GM12874 (cell line): ENCODE measurements at regions not wholly inside any gene's neighbourhood (a gene's known extent, or its start where the extent isn't known, plus 50 kb on each side); places are given as distances from the start of the nearest gene placed in this dataset.

Source experiments
- CTCF ChIP-seq: IDR thresholded peaks from 2 replicates; pipeline ENCODE4 v1.5.1; 2011; ENCODE audit warnings: low read depth, mild to moderate bottlenecking, control low read depth, low read length, moderate library complexity; ENCODE audit not compliant: insufficient read depth

GRCh38 chr2:138428710-138429440 lies 72.7 kb upstream of the SPOPL start:
- no peak for TF ChIP-seq CTCF

- no peak for TF ChIP-seq CTCF
Measured at GRCh38 chr2:138430181-138430580, 71.4 kb upstream of the SPOPL start.

- TF ChIP-seq CTCF, result no peak
Measured at GRCh38 chr2:138432971-138433370, 68.6 kb upstream of the SPOPL start.

GRCh38 chr2:138433995-138434951 lies 67.3 kb upstream of the SPOPL start:
- no peak for TF ChIP-seq CTCF

DNA sequence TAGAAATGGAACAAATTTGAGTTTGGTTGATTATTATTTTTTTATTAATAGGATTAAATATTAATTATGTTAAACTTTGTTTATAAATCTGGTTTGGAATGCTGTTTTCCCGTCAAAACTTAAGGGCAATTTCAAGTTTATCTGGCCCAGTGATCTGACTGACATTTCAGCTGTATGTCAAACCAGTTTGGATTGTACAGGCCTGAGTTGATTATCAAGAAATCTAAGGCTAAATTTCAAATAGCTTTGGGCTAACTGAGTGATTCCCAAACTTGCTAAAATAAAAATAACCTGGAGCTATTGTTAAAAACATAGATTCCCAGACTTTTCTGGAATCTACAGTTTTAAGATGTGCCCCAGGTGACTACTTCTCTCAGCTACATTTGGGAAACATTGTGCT lies 65.9 kb upstream of the SPOPL start:
- TF ChIP-seq CTCF, result no peak

- no peak for TF ChIP-seq CTCF
Measured at GRCh38 chr2:138439733-138440132, 61.8 kb upstream of the SPOPL start.

GRCh38 chr2:138440759-138441158 lies 60.8 kb upstream of the SPOPL start:
- no peak for TF ChIP-seq CTCF
